HG02642 (cell line): ENCODE measurements at regions not wholly inside any gene's neighbourhood (a gene's known extent, or its start where the extent isn't known, plus 50 kb on each side); places are given as distances from the start of the nearest gene placed in this dataset.
"Not testable (repeated sequence)": the region's sequence is repeated elsewhere in the genome, so short reads cannot be mapped to it uniquely, and the experiment has no call there.

Experiments
- ATAC-seq: cut with Tn5 transposase; IDR thresholded peaks from one replicate; pipeline ENCODE4 v1.9.1; 2021; ENCODE audit warnings: mild to moderate bottlenecking; ENCODE audit not compliant: unreplicated experiment, poor library complexity

DNA sequence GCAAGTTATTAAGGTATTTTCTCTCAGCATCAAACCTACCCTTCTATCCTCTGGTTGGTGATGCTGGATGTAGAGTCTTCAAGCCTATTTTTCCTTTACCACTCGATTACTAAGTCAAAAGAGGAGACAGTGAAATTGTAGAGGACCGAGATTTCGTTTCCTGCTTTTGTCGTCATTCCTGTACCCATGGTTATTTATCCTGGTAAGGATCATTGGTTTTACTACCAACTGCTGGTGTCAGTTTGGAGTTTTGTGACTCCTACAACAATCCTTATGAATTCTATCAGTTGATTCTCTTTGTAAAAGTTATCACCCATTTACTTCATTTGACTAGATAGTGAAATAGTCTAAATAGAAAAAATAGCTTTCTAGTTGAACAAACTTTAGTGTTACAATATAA, 2028.2 kb upstream of the ACO1 start:
- no peak for ATAC-seq

DNA sequence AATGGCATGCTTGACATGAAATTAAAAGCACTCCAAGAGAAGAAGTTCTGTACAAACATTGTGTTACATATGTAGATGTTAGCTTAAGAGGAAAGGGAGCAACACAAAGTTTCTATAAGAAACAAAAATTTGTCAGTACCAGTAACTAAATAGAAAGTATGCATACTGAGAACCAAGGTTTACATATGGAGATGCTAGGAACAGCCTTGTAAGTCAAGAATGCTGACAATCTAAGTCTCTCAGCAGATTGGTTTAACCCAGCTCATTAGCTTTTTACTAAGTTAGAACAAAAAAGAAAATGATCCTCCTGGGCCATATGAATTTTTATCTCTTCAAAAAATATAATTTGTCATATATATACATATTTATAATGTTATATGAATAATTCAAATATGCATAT, 2022.1 kb upstream of the ACO1 start:
- no peak for ATAC-seq

GRCh38 chr9:30366140-30366539, 2018.3 kb upstream of the ACO1 start:
- ATAC-seq = not testable (repeated sequence)

DNA sequence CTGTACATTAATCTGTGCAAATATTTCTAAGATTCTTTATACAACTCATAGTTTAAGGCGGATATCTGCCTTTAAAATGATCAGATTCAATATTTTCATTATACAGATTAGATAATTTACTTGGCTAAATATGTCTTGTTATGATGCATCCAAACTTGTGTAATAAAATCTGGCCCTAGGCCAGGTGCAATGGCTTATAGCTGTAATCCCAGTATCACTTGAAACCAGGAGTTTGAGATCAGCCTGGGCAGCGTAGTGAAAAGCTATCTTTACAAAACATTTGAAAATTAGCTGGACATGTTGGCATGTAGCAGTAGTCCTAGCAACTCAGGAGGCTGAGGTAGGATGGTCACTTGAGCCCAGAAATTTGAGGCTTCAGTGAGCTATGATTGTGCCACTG, 2002.2 kb upstream of the ACO1 start:
- no peak for ATAC-seq

- ATAC-seq = no peak
These were observed 1974.2 kb upstream of the ACO1 start for GRCh38 chr9:30410273-30410672.

DNA sequence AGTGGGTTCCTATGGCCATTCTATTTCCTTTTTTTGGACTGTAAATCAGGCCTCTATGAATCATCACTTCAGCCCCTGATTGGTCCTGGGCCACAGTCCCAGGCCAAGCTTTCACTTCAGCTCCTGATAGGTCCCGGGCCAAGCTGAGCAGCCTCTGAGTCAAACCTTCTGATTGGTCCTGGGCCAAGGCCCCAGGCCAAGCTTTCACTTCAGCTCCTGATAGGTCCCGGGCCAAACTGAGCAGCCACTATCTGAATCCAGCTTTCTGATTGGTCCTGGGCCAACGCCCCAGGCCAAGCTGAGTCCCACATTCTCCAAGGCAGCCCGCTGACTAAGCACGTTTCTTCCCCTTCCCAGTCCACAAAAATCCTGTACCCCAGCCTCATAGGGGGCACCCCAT, 1972.9 kb upstream of the ACO1 start:
- no peak for ATAC-seq

GRCh38 chr9:30459156-30459555, 1925.3 kb upstream of the ACO1 start:
- no peak for ATAC-seq

DNA sequence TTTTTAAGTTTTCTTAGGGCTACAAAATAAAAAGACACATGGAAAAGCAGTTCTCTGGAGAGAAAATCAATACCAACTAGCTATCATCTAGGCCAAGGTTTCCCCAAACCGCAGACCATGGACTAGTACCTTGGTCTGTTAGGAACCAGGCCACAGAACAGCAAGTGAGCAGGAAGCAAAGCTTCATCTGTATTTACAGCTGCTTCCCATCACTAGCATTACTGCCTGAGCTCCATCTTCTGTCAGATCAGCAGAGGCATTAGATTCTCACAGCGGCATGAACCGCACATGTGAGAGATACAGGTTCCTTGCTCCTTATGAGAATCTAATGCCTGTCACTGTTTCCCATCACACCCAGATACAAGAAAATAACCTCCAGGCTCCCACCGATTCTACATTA, 1907.6 kb upstream of the ACO1 start:
- ATAC-seq = no peak

DNA sequence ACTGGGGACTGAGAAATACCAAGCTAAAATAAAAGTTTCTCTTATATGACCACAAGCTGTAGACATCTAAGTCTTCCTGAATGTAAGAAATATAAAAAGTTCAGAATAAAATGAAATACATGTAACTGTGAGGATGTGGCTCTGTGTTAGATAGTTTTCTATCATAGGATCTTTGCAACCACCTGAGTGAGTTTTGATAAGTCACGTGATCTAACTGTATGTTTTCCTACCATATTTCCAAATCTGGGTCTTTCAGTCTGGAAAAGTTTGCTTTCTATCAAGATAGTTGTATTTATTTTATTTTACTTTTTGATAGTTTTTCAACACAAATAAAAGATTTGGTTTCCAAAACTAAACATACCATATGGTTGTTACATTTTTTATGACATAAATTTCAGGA, 1905.8 kb upstream of the ACO1 start:
- no peak for ATAC-seq

DNA sequence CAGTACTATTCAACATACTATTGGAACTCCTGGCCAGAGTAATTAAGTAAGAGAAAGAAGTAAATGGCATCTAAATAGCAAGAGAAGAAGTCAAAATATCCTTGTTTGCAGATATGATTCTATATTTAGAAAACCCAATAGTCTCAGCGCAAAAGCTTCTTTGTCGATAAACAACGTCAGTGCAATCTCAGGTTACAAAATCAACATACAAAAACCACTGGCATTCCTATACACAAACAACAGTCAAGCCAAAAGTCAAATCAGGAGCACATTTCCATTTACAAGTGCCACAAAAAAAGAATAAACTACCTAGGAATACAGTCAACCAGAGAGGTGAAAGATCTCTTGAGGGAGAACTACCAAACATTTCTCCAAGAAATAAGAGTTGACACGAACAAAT, 1901.9 kb upstream of the ACO1 start:
- no peak for ATAC-seq

GRCh38 chr9:30484690-30485089, 1899.8 kb upstream of the ACO1 start:
- no peak for ATAC-seq

- no peak for ATAC-seq
These were observed 1879.9 kb upstream of the ACO1 start for GRCh38 chr9:30504502-30504905.

- no peak for ATAC-seq
These were observed 1879.1 kb upstream of the ACO1 start for GRCh38 chr9:30505311-30505710.

GRCh38 chr9:30506749-30507148, 1877.7 kb upstream of the ACO1 start:
- no peak for ATAC-seq

- ATAC-seq = no peak
These were observed 1877.3 kb upstream of the ACO1 start for GRCh38 chr9:30507166-30507565.

DNA sequence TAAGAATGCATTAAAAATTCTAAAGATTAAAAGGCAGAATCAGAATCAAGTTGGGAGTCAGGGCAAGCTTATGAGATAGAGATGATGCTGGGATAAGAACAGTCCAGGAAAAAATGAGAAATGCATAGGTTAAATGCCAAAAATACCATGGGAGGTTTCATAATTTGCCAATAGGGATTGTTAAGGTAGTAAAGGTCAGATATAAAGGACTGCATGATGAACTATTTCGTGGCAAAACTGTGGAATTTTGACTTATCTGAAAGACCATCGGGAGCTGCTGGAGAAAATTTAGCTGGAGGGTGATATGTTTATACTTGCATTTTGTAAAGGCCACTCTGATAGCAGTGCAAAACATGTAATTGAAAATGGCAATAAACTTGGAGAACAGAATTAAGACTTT, 1872.8 kb upstream of the ACO1 start:
- ATAC-seq = no peak

DNA sequence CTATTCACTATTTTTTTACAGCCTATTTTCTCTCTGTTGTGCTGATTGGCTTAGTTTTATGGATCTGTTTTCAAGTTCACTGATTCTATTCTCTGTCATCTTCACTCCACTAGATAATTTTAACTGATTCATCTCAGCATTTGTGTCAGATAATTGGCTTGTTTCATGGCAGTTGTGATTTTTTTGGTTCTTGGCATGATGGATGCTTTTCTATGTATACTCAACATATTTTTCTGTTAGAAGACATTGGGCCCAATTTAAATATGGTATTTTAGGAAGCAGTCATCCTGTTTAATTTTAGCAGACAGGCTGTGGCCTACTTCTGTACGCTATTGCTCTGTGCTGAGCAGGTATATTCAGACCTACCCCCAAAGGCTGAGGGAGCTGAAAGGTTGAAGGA, 1865.3 kb upstream of the ACO1 start:
- no peak for ATAC-seq

- ATAC-seq = no peak
These were observed 1864.7 kb upstream of the ACO1 start for GRCh38 chr9:30519756-30520155.

GRCh38 chr9:30522061-30522460, 1862.4 kb upstream of the ACO1 start:
- no peak for ATAC-seq

- ATAC-seq = no peak
These were observed 1862.0 kb upstream of the ACO1 start for GRCh38 chr9:30522486-30522885.

- no peak for ATAC-seq
These were observed 1860.1 kb upstream of the ACO1 start for GRCh38 chr9:30524311-30524710.

DNA sequence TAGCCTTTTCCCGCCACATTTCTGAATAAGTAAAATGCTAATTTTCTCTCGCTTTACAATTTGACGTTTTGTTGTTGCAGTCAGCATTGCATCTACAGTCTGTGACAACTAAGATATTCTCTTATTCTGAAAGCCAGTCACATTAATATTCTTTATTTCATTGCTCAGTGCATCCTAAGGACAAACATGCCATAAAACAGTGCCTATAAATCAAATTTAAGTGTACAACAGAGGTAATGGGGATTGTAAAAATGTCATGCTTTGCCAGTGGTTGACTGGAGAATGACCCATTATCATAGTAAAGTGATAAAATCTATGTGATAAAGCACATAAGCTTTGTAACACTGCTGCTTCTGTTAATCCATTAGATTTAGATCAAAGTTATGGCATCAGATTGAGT, 1850.0 kb upstream of the ACO1 start:
- ATAC-seq = no peak

GRCh38 chr9:30534896-30535295, 1849.5 kb upstream of the ACO1 start:
- ATAC-seq = no peak
